Breast epithelium (tissue), 3 donors: ENCODE measurements at regions not wholly inside any gene's neighbourhood (a gene's known extent, or its start where the extent isn't known, plus 50 kb on each side); places are given as distances from the start of the nearest gene placed in this dataset.

Experiments
- POLR2AphosphoS5 ChIP-seq, 3 donors: sonication (generic); formaldehyde crosslinking; IDR thresholded peaks; one replicate each; pipeline ENCODE4 v1.6.1; 2017; ENCODE audit warnings: antibody characterized with exemption in 3 of 3
- TF ChIP-seq, protein P1 (sequence below), 3 donors: fragments of 450-650 bp; IDR thresholded peaks; one replicate each; pipeline ENCODE4 v1.5.1; 2016 to 2017; ENCODE audit warnings: antibody characterized with exemption in 3 of 3, mild to moderate bottlenecking in 3 of 3, moderate library complexity in 3 of 3

DNA sequence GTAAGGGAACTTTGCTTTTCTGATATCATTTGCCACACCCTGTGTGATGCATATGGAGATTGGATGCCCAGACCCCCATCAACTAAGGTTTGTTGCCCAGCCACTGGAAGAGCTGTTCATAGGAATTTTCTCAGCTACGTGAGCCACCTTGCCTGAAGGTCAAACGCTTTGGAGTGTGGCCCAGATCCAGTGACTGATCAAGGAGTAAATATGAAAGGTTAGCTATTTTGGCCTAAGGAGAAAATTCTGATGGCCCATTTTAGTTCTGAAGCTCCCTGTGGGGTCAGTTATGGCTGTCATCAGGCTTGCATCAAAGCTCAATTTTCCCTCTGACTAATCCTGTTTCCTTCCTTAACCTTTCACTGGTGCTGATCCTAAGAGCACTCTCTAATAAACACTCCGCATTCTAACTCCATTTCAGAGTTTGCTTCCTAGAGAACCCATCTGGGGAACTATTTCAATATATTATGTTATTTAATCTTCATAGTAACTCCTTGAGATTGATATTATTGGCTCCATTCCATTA, 407.7 kb downstream of the SPRY1 start:
- TF ChIP-seq, protein P1, sequence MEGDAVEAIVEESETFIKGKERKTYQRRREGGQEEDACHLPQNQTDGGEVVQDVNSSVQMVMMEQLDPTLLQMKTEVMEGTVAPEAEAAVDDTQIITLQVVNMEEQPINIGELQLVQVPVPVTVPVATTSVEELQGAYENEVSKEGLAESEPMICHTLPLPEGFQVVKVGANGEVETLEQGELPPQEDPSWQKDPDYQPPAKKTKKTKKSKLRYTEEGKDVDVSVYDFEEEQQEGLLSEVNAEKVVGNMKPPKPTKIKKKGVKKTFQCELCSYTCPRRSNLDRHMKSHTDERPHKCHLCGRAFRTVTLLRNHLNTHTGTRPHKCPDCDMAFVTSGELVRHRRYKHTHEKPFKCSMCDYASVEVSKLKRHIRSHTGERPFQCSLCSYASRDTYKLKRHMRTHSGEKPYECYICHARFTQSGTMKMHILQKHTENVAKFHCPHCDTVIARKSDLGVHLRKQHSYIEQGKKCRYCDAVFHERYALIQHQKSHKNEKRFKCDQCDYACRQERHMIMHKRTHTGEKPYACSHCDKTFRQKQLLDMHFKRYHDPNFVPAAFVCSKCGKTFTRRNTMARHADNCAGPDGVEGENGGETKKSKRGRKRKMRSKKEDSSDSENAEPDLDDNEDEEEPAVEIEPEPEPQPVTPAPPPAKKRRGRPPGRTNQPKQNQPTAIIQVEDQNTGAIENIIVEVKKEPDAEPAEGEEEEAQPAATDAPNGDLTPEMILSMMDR (IDR thresholded peaks at IDR 0.05) = no peak
- no peak for TF ChIP-seq POLR2AphosphoS5 (IDR thresholded peaks at IDR 0.05)
